Epithelial cell of prostate (primary cell): ENCODE measurements at regions not wholly inside any gene's neighbourhood (a gene's known extent, or its start where the extent isn't known, plus 50 kb on each side); places are given as distances from the start of the nearest gene placed in this dataset.
A peak's percentile ranks its signal among the peaks of the same experiment; 100 is the strongest.

Experiments used
- DNase-seq: peaks from one replicate; pipeline ENCODE4 v3.0.0-alpha.2; 2011; ENCODE audit warnings: low read depth, low spot score
- H3K27ac ChIP-seq: fragments of 450-650 bp; 2 replicates; pipeline ENCODE4 v1.5.1; 2017; ENCODE audit warnings: mild to moderate bottlenecking

DNA sequence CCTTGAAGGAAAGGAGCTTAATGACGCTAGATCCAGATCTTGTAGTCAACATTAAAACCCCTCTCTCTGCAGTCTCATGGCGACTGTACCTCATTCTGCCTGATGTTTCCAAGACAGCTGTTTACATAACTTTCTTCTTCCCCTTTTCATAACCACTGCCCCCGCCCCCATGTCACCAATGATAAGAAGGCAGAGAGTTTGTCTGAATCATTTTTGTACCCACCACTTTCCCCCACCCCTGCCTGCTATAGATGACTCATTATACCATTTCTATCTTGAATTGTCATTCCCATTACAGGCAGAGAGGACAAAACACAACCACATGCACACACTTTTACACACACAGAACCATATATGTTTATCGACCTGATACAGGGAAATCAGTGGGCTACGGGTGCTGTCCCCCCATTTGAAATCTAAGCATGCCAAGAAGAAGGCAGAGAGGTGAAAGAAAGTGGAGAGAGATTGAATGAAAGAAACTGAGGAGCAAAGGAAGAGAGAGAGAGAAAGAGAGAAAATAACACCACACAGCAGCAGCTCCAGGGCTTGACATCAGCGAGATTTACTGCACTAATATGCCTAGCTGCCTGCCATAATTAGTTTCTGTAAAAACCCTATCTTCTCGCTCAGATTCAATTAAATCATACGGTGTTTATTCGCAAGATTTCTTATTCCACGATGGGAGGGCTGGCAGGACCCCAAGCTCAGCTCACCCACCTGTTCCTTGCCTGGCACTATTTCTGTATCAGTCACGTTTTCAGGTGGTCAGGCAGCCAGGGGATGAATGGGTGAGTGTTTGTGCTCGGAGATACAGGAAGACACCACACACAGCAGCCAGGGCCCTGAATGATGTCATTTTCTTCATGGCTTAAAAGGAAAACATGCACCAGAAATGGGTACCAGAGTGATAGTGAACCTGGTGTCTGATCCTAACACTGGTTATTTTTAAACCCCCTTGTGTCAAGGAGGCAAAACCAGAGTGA lies 114.3 kb upstream of the SERP2 start:
- H3K27ac ChIP-seq, result no peak overlapping the region
- DNase-seq, result no peak

DNA sequence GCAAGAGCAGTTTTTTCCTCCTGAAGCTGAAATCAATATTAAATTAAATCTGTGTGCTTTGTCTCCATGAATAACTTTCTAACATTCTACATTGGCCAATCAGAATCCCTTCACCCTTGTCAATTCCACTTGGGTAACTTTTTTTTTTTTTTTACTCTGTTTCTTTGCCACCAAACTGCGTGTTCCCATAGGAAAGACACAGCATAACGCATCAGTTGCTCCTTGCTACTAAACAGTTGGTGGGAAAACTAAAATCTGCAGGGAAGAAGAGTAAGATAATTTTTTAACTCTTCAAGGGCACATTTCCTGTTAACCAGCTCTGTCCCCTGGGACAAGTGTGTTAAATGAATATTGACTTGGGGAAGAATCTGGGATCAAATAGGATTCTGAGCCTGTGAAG lies 113.3 kb upstream of the SERP2 start:
- no peak for DNase-seq
- no peak overlapping the region for H3K27ac ChIP-seq

DNA sequence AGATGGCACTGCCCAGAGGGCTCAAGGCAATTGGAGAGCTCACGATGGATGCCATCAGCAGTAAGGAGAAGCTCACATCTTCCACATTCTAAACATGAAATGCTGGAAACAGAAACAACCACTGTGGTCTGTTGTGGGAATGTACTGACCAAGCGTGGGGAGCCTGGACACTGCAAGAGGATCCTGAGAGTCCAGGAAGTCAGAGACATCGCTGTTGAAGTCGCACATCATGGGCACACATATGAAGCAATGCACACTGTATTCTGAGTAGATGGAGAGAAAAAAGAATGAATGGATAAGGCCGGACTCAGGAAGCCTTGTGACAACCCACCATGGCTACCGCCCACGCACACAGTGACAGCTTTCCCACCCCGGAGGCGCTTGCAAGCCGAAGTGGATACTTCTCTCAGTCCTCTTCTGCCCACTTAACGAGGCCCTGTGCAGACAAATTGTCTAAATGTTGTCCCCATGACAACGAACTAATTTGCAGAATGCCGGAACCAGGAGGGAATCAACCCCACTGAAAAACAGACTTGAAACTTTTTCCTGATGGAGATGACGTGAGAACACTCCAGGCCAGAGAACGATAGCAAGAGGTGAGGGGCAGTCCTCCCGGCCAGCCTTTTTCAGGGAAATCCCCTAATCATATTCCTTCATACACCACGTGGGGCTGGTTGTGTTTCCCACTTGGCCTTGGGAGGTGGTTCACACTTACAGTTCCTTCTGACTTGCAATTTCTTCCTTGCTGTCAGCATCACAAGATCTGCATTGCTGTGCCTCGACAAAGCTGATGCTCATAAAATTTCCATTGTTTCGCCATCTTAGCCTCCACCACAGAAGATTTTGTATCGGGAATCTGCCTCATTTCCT lies 109.6 kb upstream of the SERP2 start:
- no peak for DNase-seq
- H3K27ac ChIP-seq, result no peak overlapping the region

DNA sequence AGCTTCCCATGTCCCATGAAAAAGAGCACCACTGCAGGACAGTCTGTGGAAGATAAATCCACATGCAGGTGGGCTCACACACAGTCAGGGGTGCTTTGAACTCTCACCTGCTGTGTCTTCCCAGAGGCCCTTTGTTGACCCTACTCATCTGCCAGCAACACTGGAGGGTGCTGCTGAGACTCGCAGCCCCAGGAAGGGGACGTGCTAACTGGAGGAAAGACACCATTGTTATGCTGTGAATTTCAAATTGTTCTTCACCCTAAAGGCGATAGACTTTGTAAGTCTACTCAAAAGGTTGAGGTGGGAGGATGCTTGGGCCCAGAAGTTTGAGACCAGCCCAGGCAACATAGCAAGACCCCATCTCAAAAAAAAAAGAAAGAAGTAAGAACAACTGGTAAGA lies 107.3 kb upstream of the SERP2 start:
- no peak for DNase-seq

DNA sequence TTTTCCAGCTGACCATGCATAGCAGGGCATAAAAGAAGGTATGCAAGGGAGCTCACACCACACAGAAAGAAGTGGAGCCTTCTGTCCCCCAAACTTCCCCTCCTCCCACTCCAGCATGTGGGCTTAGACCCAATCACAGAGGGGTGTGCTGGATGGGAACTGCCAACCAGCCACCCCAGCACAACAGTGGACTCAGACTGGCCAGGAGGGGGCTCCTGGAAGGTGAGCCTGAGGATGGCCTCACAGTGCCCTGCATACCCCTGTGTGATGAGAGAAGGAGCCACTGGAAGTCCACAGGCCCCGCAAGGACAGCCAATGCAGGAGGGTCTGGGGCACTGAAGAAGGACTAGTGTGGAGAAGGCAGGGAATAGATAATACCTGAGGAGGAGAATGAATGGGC lies 106.9 kb upstream of the SERP2 start:
- no peak for DNase-seq
- no peak overlapping the region for H3K27ac ChIP-seq

More for the DNA sequence above, 107.3 kb upstream of the SERP2 start:
- no peak overlapping the region for H3K27ac ChIP-seq

DNA sequence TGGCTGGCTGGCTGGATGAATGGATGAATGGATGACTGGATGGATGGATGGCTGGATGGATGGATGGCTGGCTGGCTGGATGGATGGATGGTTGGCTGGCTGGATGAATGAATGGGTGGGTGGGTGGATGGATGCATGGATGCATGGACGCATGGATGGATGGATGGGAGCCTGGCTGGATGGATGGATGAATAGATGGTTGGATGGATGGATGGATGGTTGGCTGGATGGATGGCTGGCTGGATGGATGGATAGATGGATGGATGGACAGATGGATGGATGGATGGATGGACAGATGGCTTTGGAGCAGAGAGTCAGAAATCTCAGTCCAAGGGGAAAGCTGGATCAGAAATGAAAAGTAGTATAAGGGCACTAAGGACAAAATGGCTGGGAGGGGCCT lies 106.4 kb upstream of the SERP2 start:
- DNase-seq, result no peak
- peak overlapping the region; percentile 53 for H3K27ac ChIP-seq

DNA sequence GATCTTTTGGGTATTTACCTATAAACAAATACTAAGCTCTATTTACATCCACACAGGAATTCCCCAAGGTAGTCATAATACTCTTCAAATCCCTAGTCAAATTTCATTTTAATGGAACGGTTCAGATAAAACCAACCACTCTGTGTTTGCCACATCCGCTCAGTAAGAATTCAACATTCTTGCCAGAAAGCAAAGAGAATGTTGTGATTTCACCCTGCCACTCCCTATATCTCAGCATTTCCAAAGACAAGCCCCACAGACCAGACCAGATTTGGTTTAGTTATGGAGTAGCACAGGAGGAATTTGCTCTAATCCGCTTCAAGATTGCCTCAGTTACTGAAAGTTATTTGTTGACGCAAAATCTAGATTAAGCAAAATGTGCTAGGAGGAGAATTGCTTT lies 105.6 kb upstream of the SERP2 start:
- DNase-seq, result no peak
- peak overlapping the region; percentile 53 for H3K27ac ChIP-seq

DNA sequence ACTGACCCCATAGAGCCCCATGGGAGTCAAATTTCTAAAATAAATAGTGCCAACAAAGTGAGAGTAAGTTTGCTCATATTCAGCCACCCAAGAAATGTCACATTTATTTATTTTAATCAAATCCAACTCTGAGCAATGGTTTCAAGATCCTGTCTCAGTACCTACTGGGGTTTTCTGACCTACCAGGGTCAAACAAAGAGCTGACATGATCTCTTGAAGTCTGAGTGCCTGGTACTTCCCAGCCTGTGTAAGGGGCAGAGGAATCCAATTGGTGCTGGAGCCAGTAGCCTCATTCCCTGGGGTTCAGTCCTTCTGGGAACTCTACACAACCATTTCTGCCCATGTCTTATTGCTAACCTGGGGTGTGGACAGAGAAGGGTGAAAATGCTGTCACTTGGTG lies 104.6 kb upstream of the SERP2 start:
- no peak overlapping the region for H3K27ac ChIP-seq
- DNase-seq, result no peak

DNA sequence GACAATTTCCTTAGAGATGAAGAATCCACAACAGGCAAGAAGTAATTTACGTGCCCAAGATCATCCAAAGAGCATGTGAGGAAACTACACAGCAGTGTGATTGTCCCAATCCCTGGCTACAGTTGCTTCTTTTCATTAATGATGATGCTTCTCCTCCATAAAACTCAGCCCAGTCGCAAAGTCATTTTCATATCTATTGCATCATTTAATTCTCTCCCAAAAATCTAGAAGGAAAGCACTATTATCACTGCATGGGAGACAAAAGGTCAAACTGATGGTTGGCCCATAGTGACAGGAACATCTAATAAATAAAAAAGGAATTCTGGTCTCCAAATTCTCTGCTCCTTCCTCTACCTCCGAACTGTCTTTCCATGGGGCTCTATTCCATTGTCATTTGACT lies 103.5 kb upstream of the SERP2 start:
- H3K27ac ChIP-seq, result peak overlapping the region; percentile 57
- no peak for DNase-seq

DNA sequence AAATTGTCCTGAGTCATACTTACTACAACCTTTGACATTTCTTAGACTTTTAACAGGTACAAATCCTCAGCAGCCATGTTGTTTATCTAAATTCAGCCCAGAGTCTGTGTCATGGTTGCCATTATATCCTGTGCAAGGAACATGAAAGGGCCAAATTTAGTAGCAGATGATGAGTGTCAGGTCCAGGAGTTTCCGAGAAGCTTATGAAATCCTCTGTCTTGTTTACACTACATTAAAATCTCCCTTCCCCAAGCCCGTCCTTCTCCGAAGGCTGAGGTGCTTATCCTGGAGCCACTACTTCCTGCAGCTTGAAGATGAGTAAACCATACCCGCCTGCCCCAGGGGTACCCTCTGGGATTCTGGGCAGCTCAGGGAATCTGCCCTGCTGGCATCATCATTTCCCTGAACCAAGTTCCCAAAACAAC lies 102.6 kb upstream of the SERP2 start:
- peak overlapping the region; percentile 57 for H3K27ac ChIP-seq

DNA sequence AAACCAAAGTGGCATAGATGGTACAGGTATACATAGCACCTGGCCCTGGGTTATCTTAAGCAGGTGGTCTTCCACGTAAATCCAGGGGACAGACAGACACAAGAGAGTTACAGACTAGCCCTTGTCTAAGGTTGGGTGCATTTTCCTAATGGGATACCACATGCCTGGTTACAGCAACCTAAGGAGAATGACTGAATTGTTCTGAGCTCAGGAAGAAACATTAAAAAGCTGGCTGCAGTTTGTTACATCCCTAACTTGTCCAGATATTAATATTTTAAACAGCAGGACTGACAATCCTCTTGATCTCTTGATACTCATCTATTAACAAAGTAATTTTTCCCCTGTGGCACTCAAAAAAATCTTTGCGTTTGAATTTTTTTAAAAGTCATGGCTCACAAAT lies 102.2 kb upstream of the SERP2 start:
- no peak for DNase-seq
- H3K27ac ChIP-seq, result peak overlapping the region; percentile 57

More for the DNA sequence above, 102.6 kb upstream of the SERP2 start:
- no peak for DNase-seq

DNA sequence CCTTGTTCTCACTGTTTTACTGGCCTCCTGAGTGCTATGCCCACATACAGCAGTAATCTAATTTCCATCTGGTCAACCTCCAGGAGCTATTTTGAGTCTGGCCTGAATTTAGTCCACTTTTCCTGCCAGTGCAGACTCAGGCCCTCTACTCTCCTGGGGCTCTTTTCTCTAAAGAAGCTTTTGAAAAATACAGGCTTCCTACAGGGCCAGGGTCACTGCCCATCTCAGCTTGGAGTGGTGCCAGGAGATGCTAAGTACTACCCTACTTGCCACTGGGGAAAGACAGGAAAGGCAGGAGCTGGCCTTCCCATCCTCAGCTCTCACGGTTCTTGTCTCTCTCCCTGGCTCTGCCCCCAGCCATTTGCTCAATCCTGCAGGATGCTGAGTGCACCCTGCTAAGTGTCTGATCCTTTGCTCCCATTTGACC lies 101.7 kb upstream of the SERP2 start:
- H3K27ac ChIP-seq, result peak overlapping the region; percentile 57
- DNase-seq, result no peak

DNA sequence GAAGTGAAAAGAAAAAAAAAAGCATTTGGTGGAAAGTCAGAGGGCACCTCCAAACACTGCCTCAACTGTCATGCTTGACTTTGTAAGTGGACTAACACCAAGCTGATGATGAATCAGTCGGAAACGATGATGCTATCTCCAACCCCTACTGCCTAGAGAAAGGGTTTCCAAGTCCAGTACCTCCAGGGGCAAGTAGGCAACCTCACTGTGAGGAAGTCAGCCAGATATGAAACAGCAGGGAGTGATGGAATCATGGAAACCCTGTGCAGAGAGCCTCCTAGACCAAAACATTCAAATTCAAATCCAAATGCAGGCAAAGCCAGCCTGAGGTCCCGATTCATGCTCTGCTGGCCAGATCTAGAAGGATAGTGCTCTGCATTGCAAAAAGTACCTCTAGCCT lies 100.9 kb upstream of the SERP2 start:
- no peak overlapping the region for H3K27ac ChIP-seq
- no peak for DNase-seq

DNA sequence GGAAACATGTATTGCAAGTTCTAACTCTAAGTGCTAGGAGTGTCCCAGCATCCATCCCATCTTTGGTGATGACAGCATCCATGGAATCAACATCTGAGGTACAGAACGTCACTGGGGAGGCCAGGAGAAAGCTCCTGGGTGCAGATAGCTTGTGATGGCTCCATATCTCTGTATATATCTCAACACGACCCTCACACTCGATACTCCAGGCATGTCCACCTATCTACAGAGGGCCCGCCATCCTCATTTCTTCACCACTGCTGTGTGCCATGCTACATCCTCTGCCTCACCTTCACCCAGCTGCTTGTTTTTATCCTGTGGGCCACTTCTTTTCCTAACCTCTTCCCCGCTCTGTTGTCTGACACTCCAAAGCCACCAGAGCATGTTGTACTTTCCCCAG lies 100.4 kb upstream of the SERP2 start:
- H3K27ac ChIP-seq, result no peak overlapping the region
- DNase-seq, result no peak

DNA sequence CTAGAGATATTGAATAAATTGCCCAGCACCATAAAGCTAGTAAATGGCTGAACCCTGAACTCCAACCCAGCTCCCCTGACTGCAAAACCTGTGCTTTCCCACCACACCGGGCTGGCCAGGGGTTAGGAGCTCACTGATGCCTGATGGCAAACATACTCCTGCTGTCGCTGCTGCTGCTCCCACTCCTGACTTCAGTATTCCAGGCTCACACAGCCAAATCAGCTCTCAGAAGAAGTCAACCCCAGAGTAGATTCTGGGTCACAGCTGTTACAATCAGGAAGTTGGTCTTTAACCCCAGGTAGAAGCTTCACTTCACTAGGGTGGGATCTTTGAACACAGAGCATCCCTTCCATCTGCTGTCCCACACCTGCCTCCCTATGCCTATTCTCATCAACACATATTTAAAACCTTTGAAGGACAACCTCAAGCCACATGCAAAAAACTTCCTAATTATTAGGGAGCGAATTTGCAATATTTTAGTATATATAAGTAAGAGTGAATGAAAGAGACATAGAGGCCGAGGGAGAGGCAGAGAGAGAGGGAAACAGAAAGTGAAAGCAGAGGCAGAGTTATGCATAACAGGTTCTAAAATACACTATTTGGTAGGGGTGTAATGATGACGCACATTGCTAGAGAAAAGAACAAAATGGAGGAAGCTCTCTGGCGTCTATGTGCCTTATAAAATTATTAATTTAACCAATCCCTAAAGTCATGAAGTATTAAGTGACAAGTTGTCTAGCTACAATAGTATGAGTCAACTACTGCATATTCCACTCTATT lies 99.4 kb upstream of the SERP2 start:
- H3K27ac ChIP-seq, result peak overlapping the region; percentile 5
- DNase-seq, result no peak

DNA sequence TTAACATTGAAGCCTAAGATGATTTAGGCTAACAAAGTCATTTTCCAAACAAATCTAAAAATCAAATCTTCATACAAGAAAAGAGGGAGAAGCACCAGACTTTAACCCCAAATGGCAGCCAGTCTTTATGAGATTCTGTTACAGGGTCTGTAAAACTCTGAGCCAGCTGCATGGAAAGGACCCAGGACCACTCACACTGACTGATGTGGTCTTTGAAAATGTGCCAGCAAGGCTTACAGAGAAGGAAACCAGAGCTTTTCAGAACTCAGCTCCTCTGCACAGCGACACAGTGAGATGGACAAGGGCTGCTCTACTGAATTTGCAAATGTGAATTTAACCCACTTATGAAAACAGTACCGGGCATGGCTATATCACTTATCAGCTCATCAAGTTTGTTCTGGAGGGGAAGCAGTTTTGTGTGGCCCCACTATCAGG lies 98.8 kb upstream of the SERP2 start:
- DNase-seq, result no peak
- H3K27ac ChIP-seq, result peak overlapping the region; percentile 5

DNA sequence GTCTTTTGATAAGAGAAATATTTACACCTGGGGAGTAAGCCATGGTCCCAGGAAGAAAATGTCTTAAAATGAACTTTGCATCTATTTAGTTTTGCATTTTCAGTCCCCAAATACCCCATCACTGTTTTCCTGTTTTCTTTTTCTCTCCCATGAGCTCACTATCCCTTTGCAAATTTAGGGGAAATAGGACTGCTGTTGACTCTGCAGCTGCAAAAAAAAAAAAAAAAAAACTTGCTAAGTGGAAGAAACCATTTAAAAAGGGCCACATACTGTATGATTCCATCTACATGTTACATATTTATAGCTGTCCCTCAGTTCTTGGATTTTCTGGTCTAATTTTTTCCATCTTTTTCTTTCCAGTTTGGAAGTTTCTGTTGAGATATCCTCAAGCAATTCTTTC lies 98.2 kb upstream of the SERP2 start:
- DNase-seq, result no peak
- no peak overlapping the region for H3K27ac ChIP-seq

DNA sequence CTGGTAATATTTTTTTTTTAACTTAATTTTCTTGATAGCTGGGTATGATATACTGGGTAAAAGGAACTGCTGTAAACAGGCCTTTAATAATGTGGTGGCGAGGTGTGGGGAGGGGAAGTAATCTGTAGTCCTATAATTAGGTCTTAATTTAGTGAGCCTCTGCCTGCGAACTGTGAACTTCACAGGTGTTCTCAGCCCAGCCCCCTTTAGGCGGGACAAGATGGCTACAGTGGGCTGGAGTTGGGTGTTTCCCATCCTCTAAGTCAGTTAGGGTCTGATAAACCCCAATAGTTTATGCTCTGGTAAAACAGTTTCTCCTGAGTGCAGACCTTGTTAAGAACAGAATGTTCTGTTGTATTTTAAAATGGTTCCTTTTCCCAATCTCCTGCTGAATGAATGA lies 97.6 kb upstream of the SERP2 start:
- no peak overlapping the region for H3K27ac ChIP-seq
- DNase-seq, result no peak

DNA sequence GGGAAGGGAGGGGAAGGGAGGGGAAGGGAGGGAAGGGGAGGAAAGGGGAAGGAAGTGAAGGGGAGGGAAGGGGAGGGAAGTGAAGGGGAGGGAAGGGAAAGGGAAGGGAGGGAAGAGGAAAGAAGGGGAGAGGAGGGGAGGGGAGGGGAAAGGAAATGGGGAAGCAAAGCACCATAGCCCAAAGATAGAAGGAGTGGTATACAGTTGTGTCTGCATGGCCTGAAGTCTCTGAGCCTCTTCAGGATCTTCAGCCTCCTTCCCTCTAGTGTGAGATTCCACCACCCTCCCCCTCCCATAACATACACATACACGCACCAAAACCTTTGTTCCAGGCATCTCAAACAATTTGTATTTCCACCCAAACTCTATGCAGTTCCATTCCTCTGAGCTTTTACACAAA lies 96.2 kb upstream of the SERP2 start:
- no peak overlapping the region for H3K27ac ChIP-seq
- no peak for DNase-seq

DNA sequence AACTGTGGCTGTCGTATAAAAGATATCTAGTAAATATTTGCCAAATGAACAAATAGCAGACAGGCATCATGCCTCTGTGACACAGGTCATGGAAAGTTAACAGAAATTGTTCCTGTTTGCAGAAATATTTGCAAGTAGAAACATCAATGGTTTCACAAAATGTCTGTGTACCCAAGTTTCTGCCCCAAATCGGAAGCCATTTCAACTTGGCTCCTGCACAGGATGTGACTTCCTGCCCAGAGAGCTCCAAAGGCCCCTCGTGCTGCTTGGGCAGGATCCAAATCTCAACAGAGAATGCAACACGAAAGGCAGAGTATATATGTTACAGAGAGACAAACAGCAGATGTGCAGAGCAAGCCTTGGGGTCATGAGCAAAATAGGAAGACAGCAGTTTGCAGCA lies 95.5 kb upstream of the SERP2 start:
- no peak for DNase-seq
- H3K27ac ChIP-seq, result no peak overlapping the region
